ENCODE measurements at regions not wholly inside any gene's neighbourhood (a gene's known extent, or its start where the extent isn't known, plus 50 kb on each side); places are given as distances from the start of the nearest gene placed in this dataset.

GRCh38 chr1:220356981-220357850, 85.0 kb upstream of the RAB3GAP2 start:
- WGBS: 77% methylated on average over 6 of the region's 6 CpGs
- ATAC-seq: peak; percentile 61 to 64
- intact Hi-C loops (cut with DNase I): no loop called here

DNA sequence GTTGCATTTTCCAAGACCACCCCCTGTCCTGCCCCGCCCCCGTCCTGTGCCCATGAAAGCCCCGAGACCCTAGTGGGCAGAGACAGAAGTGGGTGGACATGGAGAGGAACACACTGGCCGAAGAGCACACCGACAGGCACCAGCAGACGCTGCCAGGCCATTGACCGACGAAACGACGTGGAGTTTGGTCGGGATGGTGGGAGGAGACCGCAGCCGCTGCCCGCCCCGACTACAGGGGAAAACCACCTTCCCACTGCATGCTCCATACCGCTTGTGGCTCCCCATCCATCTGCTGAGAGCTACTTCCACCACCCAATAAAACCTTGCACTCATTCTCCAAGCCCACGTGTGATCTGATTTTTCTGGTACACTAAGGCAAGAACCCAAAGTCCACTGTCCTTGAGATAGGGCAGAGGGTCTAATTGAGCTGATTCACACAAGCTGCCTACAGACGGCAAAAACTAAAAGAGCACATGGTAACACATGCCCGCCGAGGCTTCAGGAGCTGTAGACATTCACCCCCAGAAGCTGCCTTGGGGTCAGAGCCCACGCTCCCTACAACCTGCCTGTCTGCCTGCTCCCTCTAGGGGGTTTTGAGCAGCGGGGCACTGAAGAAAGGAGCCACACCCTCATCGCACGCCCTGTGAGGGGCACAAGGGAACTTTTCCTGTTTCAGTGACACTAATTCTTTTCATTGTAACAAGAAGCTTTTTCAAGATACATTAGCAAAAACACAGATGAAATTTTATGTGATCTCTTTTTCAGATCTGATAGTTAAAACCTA, 81.2 kb upstream of the RAB3GAP2 start:
- no peak overlapping the region for H3K4me3 ChIP-seq (ENCODE audit: low read length)
- DNase-seq (no peak), ATAC-seq (no peak)
- no peaks in the 10 kb centered on the region for H3K9me3 ChIP-seq (ENCODE audit: control insufficient read depth, low read length)
- no peak overlapping the region for H3K27ac ChIP-seq (ENCODE audit: low read length)
- 90% methylated on average over 24 of the region's 24 CpGs for WGBS
- no peaks in the 10 kb centered on the region for H3K27me3 ChIP-seq (ENCODE audit: control insufficient read depth, insufficient read depth)
- intact Hi-C loops (cut with DNase I): no loop called here
- H3K4me1 ChIP-seq (ENCODE audit: control insufficient read depth, insufficient read depth, low read length): no peaks in the 10 kb centered on the region

More at GRCh38 chr1:220356981-220357850, 85.0 kb upstream of the RAB3GAP2 start:
- Histone ChIP-seq H3K27me3 (ENCODE audit: control insufficient read depth, insufficient read depth) (no peaks in the 10 kb centered on the region), H3K4me3 (ENCODE audit: low read length) (no peak overlapping the region), H3K4me1 (ENCODE audit: control insufficient read depth, insufficient read depth, low read length) (no peaks in the 10 kb centered on the region), H3K9me3 (ENCODE audit: control insufficient read depth, low read length) (no peaks in the 10 kb centered on the region), H3K27ac (ENCODE audit: low read length) (peak overlapping the region; percentile 54)
- DNase-seq: no peak

DNA sequence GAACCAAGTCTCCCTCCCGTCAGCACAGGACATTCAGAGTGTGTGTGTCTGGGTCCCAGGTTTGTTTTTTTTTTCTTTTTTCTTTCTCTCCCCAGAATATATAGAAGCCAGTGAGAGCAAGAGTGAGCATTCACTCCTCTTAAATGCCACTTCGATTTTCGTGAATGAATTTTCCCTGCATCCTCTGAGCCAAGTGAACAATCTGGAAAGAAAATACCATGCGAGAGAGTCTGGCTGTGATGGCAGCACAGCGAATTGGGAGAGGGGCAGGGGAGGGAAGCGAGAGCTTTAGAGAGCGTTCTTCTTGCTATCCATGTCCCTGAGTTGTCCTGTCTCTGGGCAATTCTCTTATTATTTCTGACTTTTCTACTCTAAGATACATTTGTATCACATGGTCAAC, 76.0 kb upstream of the RAB3GAP2 start:
- no peak overlapping the region for H3K4me3 ChIP-seq (ENCODE audit: low read length)
- DNase-seq (no peak), ATAC-seq (no peak)
- intact Hi-C loops (cut with DNase I): no loop called here
- no peaks in the 10 kb centered on the region for H3K4me1 ChIP-seq (ENCODE audit: control insufficient read depth, insufficient read depth, low read length)
- no peaks in the 10 kb centered on the region for H3K9me3 ChIP-seq (ENCODE audit: control insufficient read depth, low read length)
- no peak overlapping the region for H3K27ac ChIP-seq (ENCODE audit: low read length)
- no peaks in the 10 kb centered on the region for H3K27me3 ChIP-seq (ENCODE audit: control insufficient read depth, insufficient read depth)
- WGBS: 85% methylated on average over 7 of the region's 7 CpGs

- intact Hi-C loops (cut with DNase I): no loop called here
- Histone ChIP-seq H3K27ac (ENCODE audit: low read length) (no peak overlapping the region), H3K4me1 (ENCODE audit: control insufficient read depth, insufficient read depth, low read length) (no peaks in the 10 kb centered on the region), H3K9me3 (ENCODE audit: control insufficient read depth, low read length) (no peaks in the 10 kb centered on the region), H3K27me3 (ENCODE audit: control insufficient read depth, insufficient read depth) (no peaks in the 10 kb centered on the region), H3K4me3 (ENCODE audit: low read length) (no peak overlapping the region)
- DNase-seq (no peak), ATAC-seq (no peak)
- 92% methylated on average over 8 of the region's 8 CpGs for WGBS
These were observed 75.5 kb upstream of the RAB3GAP2 start for GRCh38 chr1:220347654-220348175.

GRCh38 chr1:220344745-220345144, 72.5 kb upstream of the RAB3GAP2 start:
- Histone ChIP-seq H3K4me1 (ENCODE audit: control insufficient read depth, insufficient read depth, low read length) (no peaks in the 10 kb centered on the region), H3K9me3 (ENCODE audit: control insufficient read depth, low read length) (no peaks in the 10 kb centered on the region), H3K27ac (ENCODE audit: low read length) (no peak overlapping the region), H3K4me3 (ENCODE audit: low read length) (no peak overlapping the region), H3K27me3 (ENCODE audit: control insufficient read depth, insufficient read depth) (no peaks in the 10 kb centered on the region)
- whole genome bisulfite sequencing: 83% methylated on average over 3 of the region's 3 CpGs
- DNase-seq (no peak), ATAC-seq (no peak)
- intact Hi-C loops (cut with DNase I): no loop called here

DNA sequence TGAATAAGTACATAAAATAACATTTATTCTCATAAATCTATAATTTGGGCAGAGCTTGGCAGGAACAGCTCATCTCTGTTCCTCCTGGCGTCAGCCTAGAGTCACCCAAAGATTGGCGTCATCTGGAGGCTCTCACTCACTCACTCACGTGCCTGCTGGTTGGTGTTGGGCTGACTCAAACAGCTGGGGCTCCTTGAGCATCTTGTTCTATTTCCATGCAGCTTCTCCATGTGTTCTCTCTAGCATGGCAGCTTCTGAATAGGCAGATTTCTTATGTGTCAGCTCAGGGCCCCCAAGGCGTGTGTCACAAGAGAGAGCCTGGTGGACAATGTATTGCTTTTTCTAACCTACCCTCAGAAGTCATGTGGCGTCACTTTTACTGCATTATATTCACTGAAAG, 70.6 kb upstream of the RAB3GAP2 start:
- DNase-seq: no peak
- WGBS: 90% methylated on average over 5 of the region's 5 CpGs
- Histone ChIP-seq H3K27ac (ENCODE audit: low read length) (no peak overlapping the region), H3K27me3 (ENCODE audit: control insufficient read depth, insufficient read depth) (no peaks in the 10 kb centered on the region), H3K4me3 (ENCODE audit: low read length) (no peak overlapping the region), H3K9me3 (ENCODE audit: control insufficient read depth, low read length) (no peaks in the 10 kb centered on the region), H3K4me1 (ENCODE audit: control insufficient read depth, insufficient read depth, low read length) (no peaks in the 10 kb centered on the region)
- intact Hi-C loops (cut with DNase I): no loop called here
- ATAC-seq: no peak

- 61% methylated on average over 1 of the region's 1 CpG for WGBS
- ATAC-seq: no peak
These were observed 68.9 kb upstream of the RAB3GAP2 start for GRCh38 chr1:220341126-220341525.

GRCh38 chr1:220339581-220339980, 67.3 kb upstream of the RAB3GAP2 start:
- H3K9me3 ChIP-seq (ENCODE audit: control insufficient read depth, low read length): no peaks in the 10 kb centered on the region
- no peak overlapping the region for H3K27ac ChIP-seq (ENCODE audit: low read length)
- DNase-seq: no peak
- ATAC-seq: no peak
- H3K4me3 ChIP-seq (ENCODE audit: low read length): no peak overlapping the region
- no peaks in the 10 kb centered on the region for H3K27me3 ChIP-seq (ENCODE audit: control insufficient read depth, insufficient read depth)
- WGBS: 87% methylated on average over 1 of the region's 1 CpG
- intact Hi-C loops (cut with DNase I): no loop called here
- no peaks in the 10 kb centered on the region for H3K4me1 ChIP-seq (ENCODE audit: control insufficient read depth, insufficient read depth, low read length)

More at GRCh38 chr1:220341126-220341525, 68.9 kb upstream of the RAB3GAP2 start:
- Histone ChIP-seq H3K4me3 (ENCODE audit: low read length) (no peak overlapping the region), H3K27ac (ENCODE audit: low read length) (no peak overlapping the region), H3K4me1 (ENCODE audit: control insufficient read depth, insufficient read depth, low read length) (no peaks in the 10 kb centered on the region), H3K9me3 (ENCODE audit: control insufficient read depth, low read length) (no peaks in the 10 kb centered on the region), H3K27me3 (ENCODE audit: control insufficient read depth, insufficient read depth) (no peaks in the 10 kb centered on the region)
- DNase-seq: no peak
- intact Hi-C loops (cut with DNase I): no loop called here

DNA sequence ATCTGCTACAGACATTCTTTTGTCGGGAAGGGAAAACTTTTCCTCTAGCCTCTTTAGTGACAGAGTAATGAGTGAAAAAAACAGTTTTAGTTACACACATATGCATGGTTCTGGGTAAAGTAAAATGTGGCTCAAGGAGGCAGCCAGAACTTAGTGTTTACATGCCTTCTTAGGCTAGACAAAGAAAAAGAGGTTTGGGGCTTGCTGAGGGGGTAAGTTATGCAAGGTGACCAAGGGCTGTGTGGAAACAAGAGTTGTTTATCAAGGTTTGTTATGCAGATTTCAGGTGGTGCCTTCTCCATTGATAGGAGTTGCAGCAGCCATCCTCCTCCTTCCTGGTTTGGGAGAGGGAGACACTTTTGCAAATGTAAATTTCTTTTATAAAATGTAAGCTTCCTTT, 66.5 kb upstream of the RAB3GAP2 start:
- no peaks in the 10 kb centered on the region for H3K27me3 ChIP-seq (ENCODE audit: control insufficient read depth, insufficient read depth)
- no peaks in the 10 kb centered on the region for H3K9me3 ChIP-seq (ENCODE audit: control insufficient read depth, low read length)
- no peak overlapping the region for H3K27ac ChIP-seq (ENCODE audit: low read length)
- no peaks in the 10 kb centered on the region for H3K4me1 ChIP-seq (ENCODE audit: control insufficient read depth, insufficient read depth, low read length)
- ATAC-seq (no peak), DNase-seq (no peak)
- no peak overlapping the region for H3K4me3 ChIP-seq (ENCODE audit: low read length)
- intact Hi-C loops (cut with DNase I): no loop called here
- WGBS: 89% methylated on average over 1 of the region's 1 CpG

GRCh38 chr1:220336391-220337031, 64.3 kb upstream of the RAB3GAP2 start:
- ATAC-seq: no peak
- Histone ChIP-seq H3K4me1 (ENCODE audit: control insufficient read depth, insufficient read depth, low read length) (no peaks in the 10 kb centered on the region), H3K4me3 (ENCODE audit: low read length) (no peak overlapping the region), H3K27ac (ENCODE audit: low read length) (no peak overlapping the region), H3K9me3 (ENCODE audit: control insufficient read depth, low read length) (no peaks in the 10 kb centered on the region), H3K27me3 (ENCODE audit: control insufficient read depth, insufficient read depth) (no peaks in the 10 kb centered on the region)
- intact Hi-C loops (cut with DNase I): no loop called here
- 86% methylated on average over 6 of the region's 6 CpGs for WGBS
- DNase-seq: no peak

GRCh38 chr1:220335668-220336067, 63.4 kb upstream of the RAB3GAP2 start:
- Histone ChIP-seq H3K9me3 (ENCODE audit: control insufficient read depth, low read length) (no peaks in the 10 kb centered on the region), H3K27me3 (ENCODE audit: control insufficient read depth, insufficient read depth) (no peaks in the 10 kb centered on the region), H3K4me3 (ENCODE audit: low read length) (no peak overlapping the region), H3K27ac (ENCODE audit: low read length) (no peak overlapping the region), H3K4me1 (ENCODE audit: control insufficient read depth, insufficient read depth, low read length) (no peaks in the 10 kb centered on the region)
- WGBS: 73% methylated on average over 4 of the region's 4 CpGs
- no peak for ATAC-seq
- no peak for DNase-seq
- intact Hi-C loops (cut with DNase I): no loop called here

All from right cardiac atrium (tissue), 5 donors.